Parathyroid adenoma (tissue), 2 donors: ENCODE measurements at regions not wholly inside any gene's neighbourhood (a gene's known extent, or its start where the extent isn't known, plus 50 kb on each side); places are given as distances from the start of the nearest gene placed in this dataset.

ENCODE experiments used
- H2AFZ ChIP-seq: fragments of 300-600 bp; sonication (generic); one replicate; pipeline ENCODE4 v1.7.0; 2017; ENCODE audit warnings: antibody characterized with exemption, mild to moderate bottlenecking
- H3K27ac ChIP-seq: fragments of 300-600 bp; sonication (generic); one replicate; pipeline ENCODE4 v1.7.0; 2017
- H3K27me3 ChIP-seq: fragments of 300-600 bp; sonication (generic); one replicate; pipeline ENCODE4 v1.7.0; 2017; ENCODE audit warnings: low read length; ENCODE audit not compliant: control insufficient read depth, insufficient read depth
- H3K36me3 ChIP-seq: fragments of 300-600 bp; sonication (generic); one replicate; pipeline ENCODE4 v1.7.0; 2017; ENCODE audit warnings: low read length; ENCODE audit not compliant: control insufficient read depth, insufficient read depth
- H3K4me1 ChIP-seq: fragments of 300-600 bp; sonication (generic); one replicate; pipeline ENCODE4 v1.7.0; 2017; ENCODE audit warnings: control low read depth
- H3K4me2 ChIP-seq: fragments of 300-600 bp; sonication (generic); one replicate; pipeline ENCODE4 v1.7.0; 2017; ENCODE audit warnings: low read length
- H3K4me3 ChIP-seq: fragments of 300-600 bp; sonication (generic); one replicate; pipeline ENCODE4 v1.7.0; 2017; ENCODE audit warnings: low read depth, low read length
- H3K79me2 ChIP-seq: fragments of 300-600 bp; sonication (generic); one replicate; pipeline ENCODE4 v1.7.0; 2017; ENCODE audit warnings: control low read depth
- H3K9ac ChIP-seq: fragments of 300-600 bp; sonication (generic); one replicate; pipeline ENCODE4 v1.7.0; 2017; ENCODE audit warnings: mild to moderate bottlenecking
- H3K9me3 ChIP-seq: fragments of 300-600 bp; sonication (generic); one replicate; pipeline ENCODE4 v1.7.0; 2017; ENCODE audit warnings: low read length; ENCODE audit not compliant: control insufficient read depth
- TF ChIP-seq, protein P1 (sequence below): fragments of 300-600 bp; sonication (generic); IDR thresholded peaks from one replicate; pipeline ENCODE4 v1.7.0; 2017; ENCODE audit warnings: antibody characterized with exemption, mild to moderate bottlenecking
- donor health status: primary hyperparathyroidism.

DNA sequence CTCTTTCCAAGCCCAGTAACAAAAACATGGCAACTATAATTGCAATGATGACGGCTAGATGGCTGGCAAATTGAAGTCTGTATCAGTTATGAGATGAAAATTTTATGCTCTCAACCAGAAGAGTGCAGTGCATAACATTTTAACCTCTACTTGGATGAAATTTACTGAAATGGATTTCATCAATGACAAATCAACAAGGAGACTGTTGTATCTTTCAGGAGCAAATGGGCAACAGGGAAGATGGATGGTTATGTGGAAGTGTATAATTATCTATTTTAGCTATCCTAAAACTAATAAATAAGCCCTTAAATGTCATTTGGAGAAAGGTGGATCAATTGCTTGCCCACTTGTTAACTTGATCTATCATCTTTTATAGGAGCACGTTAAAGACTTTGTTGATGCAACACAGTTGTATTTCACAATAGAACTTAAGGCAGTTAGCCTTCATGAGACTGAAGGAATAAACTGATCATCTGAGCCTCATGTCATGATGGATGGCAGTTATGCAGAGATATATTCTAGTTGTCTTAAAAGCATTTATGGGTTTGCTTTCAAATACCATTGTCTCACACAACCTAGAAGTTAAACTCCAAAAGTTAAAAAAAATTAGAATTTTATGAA lies 315.1 kb upstream of the TBC1D5 start:
- Histone ChIP-seq H3K9ac (no peak overlapping the region), H3K79me2 (no peaks in the 10 kb centered on the region), H3K4me2 (no peak overlapping the region), H3K9me3 (no peaks in the 10 kb centered on the region), H2AFZ (no peak overlapping the region), H3K27me3 (no peaks in the 10 kb centered on the region), H3K4me3 (no peak overlapping the region), H3K27ac (no peak overlapping the region), H3K4me1 (no peaks in the 10 kb centered on the region), H3K36me3 (no peaks in the 10 kb centered on the region)
- TF ChIP-seq, protein P1, sequence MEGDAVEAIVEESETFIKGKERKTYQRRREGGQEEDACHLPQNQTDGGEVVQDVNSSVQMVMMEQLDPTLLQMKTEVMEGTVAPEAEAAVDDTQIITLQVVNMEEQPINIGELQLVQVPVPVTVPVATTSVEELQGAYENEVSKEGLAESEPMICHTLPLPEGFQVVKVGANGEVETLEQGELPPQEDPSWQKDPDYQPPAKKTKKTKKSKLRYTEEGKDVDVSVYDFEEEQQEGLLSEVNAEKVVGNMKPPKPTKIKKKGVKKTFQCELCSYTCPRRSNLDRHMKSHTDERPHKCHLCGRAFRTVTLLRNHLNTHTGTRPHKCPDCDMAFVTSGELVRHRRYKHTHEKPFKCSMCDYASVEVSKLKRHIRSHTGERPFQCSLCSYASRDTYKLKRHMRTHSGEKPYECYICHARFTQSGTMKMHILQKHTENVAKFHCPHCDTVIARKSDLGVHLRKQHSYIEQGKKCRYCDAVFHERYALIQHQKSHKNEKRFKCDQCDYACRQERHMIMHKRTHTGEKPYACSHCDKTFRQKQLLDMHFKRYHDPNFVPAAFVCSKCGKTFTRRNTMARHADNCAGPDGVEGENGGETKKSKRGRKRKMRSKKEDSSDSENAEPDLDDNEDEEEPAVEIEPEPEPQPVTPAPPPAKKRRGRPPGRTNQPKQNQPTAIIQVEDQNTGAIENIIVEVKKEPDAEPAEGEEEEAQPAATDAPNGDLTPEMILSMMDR = no peak

DNA sequence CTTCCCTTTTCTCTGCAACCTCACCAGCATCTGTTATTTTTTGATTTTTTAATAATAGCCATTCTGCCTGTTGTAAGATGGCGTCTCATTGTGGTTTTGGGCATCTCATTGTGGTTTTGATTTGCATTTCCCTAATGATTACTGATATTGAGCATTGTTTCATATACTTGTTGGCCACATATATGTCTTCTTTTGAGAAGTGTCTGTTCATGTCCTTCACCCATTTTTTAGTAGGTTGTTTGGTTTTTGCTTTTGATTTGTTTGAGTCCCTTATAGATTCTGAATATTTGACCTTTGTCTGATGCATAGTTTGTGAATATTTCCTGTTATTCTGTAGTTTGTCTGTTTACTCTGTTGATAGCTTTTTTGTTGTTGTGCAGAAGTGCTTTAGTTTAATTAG lies 312.2 kb upstream of the TBC1D5 start:
- Histone ChIP-seq H3K27me3 (no peaks in the 10 kb centered on the region), H3K4me1 (no peaks in the 10 kb centered on the region), H3K9me3 (no peaks in the 10 kb centered on the region), H3K27ac (no peak overlapping the region), H3K79me2 (no peaks in the 10 kb centered on the region), H2AFZ (no peak overlapping the region), H3K9ac (no peak overlapping the region), H3K4me2 (no peak overlapping the region), H3K36me3 (no peaks in the 10 kb centered on the region), H3K4me3 (no peak overlapping the region)
- TF ChIP-seq, protein P1 = no peak

DNA sequence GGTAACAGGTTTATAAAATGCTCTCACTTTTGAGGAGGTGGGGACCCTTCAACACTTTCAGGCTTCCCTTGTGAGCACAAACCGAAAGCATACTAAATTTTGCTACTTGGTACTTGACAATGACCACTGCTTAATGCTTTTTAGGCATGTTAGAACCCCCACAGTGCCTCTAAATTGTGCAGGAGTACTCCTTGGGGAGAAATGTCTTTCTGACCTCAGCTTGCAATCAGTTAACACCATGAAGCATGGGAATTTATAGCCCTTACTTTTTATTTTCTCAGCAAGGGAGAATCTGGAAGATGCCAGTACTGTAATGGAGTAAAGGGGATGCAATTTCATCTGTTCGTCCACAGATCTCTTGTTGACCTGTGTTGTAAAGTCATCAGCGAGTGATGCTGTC lies 308.9 kb upstream of the TBC1D5 start:
- no peaks in the 10 kb centered on the region for H3K9me3 ChIP-seq
- H3K27me3 ChIP-seq = no peaks in the 10 kb centered on the region
- TF ChIP-seq, protein P1 = no peak
- H3K9ac ChIP-seq = no peak overlapping the region
- no peaks in the 10 kb centered on the region for H3K36me3 ChIP-seq
- no peaks in the 10 kb centered on the region for H3K79me2 ChIP-seq
- no peaks in the 10 kb centered on the region for H3K4me1 ChIP-seq
- H2AFZ ChIP-seq = no peak overlapping the region
- H3K4me3 ChIP-seq = no peak overlapping the region
- no peak overlapping the region for H3K27ac ChIP-seq
- no peak overlapping the region for H3K4me2 ChIP-seq

DNA sequence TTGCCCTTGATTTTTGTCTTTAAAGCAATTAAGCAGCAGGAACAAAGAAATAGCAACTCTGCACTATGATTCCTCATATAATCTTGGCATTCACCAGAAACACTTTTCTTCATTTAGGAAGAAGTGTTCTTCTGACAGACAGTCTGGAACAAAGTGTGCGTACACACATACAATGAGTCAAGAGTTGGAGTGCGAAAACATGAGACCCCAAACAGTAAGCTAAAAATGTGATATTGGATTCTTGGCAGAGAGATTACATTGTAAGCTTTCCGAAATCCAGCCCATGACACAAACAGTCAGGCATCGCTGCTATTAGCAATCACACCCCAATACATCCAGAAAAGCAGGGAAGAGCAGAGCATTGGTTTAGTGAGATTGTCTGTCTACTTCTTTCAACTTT lies 306.7 kb upstream of the TBC1D5 start:
- Histone ChIP-seq H3K9me3 (no peaks in the 10 kb centered on the region), H3K27ac (no peak overlapping the region), H3K4me2 (no peak overlapping the region), H3K27me3 (no peaks in the 10 kb centered on the region), H3K79me2 (no peaks in the 10 kb centered on the region), H2AFZ (no peak overlapping the region), H3K9ac (no peak overlapping the region), H3K36me3 (no peaks in the 10 kb centered on the region), H3K4me3 (no peak overlapping the region), H3K4me1 (no peaks in the 10 kb centered on the region)
- TF ChIP-seq, protein P1 = no peak

DNA sequence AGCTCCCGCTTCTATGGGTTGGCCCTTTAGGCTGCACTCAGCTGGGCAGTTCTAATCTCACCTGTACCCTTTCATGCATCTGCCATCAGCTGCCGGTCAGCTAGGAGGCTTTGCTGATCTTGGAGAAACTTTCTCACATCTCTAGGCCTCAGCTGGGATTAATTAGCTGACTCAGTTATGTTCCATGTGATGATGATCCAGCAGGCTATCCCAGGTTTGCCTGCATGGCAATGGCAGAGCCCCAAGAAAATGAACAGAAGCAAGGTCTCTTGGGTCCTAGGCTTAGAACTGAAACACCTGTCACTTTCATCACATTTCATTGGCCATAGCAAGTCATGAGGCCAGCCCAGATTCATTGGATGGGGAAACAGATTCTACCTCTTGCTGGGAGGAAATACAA lies 304.6 kb upstream of the TBC1D5 start:
- Histone ChIP-seq H3K36me3 (no peaks in the 10 kb centered on the region), H2AFZ (no peak overlapping the region), H3K4me1 (no peaks in the 10 kb centered on the region), H3K4me2 (no peak overlapping the region), H3K27me3 (no peaks in the 10 kb centered on the region), H3K9me3 (no peaks in the 10 kb centered on the region), H3K4me3 (no peak overlapping the region), H3K79me2 (no peaks in the 10 kb centered on the region), H3K9ac (no peak overlapping the region), H3K27ac (no peak overlapping the region)
- TF ChIP-seq, protein P1 = no peak
